Ishikawa (cell line): ENCODE measurements at regions not wholly inside any gene's neighbourhood (a gene's known extent, or its start where the extent isn't known, plus 50 kb on each side); places are given as distances from the start of the nearest gene placed in this dataset.

ENCODE experiments used
- EP300 ChIP-seq: IDR thresholded peaks from 2 replicates; pipeline ENCODE4 v1.6.1; 2012; ENCODE audit warnings: borderline replicate concordance
- RAD21 ChIP-seq: IDR thresholded peaks from 2 replicates; pipeline ENCODE4 v1.6.1; 2012; ENCODE audit warnings: low read depth
- REST ChIP-seq: IDR thresholded peaks from 2 replicates; pipeline ENCODE4 v1.6.1; 2012; ENCODE audit warnings: low read depth, mild to moderate bottlenecking

- TF ChIP-seq EP300 (no peak), RAD21 (no peak), REST (no peak)
Observed at GRCh38 chr13:73696271-73696670, 437.9 kb downstream of the KLF12 start.
